Right renal pelvis (tissue), 4 donors: ENCODE measurements at regions not wholly inside any gene's neighbourhood (a gene's known extent, or its start where the extent isn't known, plus 50 kb on each side); places are given as distances from the start of the nearest gene placed in this dataset.

Experiments used
- DNase-seq, 4 donors: peaks; one replicate each; pipeline ENCODE4 v3.0.0-alpha.2; 2013; ENCODE audit warnings: low read depth in 4 of 4, low spot score in 3 of 4, missing footprints in 1 of 4

DNA sequence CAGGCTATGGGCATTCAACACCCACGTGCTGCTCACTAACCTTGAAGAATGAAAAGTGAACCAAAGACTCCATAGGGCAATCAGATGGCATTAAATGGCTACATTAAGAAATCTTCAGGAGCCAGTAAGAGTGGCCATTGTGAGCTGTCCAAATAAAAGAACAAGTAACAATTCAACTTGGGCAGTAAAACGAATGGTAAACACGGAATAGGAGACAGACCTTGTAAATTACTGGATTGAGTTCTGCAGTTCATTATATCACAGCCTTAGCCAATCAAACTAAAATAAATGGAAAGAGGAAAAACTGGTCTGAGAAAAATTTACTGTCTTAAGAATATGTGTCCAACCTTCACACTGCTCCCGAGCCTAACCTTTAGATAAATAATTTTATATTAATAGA lies 306.5 kb upstream of the ZNF521 start:
- no peak for DNase-seq

DNA sequence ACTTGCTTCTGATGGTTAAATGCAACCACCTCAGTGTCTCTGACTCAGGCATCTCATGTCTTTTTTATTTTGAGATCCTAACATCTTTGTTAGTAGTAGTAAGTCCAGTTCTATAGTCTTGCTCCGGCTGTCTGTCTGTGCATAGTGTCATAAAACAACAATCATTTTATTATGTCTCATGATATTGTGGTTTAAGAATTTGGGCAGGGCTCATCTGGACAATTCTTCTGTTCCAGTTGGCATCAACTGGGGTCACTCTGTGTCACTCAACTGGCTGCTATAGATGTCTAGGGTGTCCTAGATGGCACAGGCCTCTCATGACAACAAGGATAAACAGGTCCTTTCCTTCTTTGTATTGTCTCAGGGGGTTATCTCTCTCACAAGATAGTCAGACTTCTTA lies 299.6 kb upstream of the ZNF521 start:
- DNase-seq, result no peak

DNA sequence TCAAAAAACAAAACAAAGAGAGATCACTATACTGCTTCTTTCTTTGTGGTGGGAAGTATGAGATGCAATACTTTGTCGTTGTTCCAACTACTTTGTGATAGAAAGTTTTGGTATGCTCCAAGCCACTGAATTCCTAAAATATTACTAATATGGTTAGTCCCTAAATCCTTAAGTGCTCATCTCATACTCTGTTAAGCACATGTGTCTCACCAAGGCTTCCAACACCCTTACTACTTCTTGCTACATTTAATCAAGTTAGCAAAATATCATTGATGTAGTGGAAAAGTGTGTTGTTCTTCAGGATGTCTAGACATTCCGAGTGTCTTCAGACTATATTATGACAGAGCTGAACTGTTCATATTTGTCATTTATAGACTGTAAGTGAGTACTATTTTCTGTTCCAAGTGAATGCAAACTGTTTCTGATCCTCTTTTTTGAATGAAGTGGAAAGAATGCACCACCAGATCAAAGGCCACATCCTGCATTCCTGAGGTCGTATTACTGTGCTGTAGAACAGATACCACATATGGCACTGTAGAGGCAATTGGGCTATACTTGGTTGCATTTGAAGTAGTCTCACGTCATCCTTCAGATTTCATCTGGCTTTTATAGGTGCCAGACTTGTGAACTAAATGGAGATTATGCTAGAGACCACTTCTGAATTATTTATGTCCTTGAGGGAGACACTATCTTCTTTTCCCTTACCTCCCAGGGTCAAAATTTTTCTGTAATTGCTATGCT lies 298.4 kb upstream of the ZNF521 start:
- no peak for DNase-seq

DNA sequence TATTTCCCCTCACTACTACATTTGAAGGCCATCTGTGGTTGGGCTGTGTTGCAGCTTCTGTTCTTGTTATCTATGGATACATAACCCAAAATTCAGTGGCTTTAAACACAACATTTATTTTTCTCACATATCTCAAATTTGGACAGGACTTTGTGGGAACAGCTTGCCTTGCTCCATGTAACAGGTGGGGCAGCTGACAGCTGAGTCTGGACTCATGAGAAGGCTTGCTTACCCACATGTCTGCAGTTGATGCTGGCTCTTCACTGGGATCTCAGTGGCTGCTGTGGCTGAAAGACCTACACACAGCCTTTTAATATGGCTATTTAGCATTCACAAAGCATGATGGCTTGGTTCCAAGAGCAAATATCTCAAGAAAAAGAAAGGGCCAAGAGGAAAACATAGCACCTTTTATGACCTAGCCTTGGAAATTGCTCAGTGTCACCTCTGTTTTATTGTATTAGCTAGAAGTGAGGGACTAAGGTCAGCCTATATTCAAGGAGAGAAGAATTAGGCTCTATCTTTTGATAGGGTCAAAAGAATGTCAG lies 296.8 kb upstream of the ZNF521 start:
- DNase-seq, result no peak

DNA sequence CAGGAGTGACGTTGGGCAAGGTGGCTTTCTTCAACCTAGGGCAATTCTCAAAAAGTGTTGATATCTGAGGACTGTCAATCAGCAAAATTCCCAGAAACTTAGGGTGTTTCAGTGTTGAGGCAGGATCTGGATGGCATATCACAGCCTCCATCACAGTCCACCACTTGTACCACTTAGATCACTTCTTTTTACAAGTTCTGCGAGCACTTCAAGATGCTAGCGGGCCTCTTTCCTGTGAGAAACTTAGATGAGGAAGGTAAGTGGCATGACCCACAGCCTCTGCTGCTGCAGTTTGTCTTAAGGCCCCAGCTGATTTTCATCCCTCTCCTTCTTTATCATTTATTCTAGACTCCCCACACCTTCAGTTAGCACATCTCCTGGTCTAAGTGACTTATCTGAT lies 295.4 kb upstream of the ZNF521 start:
- no peak for DNase-seq

DNA sequence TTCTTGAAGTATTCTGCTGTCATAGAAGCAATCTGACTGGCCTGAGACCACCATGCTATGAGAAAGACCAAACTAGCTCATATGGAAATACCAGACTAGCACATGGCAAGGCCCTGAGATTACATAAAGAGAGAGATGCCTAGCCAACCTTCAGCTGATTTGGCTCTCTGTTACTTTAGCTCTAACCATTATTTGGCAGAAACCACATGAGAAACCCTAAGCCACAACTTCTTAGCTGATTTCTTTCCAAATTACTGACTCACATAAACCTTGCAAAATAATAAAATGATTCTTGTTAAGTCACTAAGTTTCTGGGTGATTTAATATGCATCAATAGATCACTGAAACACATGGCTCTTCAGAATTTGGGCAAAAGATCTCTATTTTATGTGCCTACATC lies 295.0 kb upstream of the ZNF521 start:
- no peak for DNase-seq

DNA sequence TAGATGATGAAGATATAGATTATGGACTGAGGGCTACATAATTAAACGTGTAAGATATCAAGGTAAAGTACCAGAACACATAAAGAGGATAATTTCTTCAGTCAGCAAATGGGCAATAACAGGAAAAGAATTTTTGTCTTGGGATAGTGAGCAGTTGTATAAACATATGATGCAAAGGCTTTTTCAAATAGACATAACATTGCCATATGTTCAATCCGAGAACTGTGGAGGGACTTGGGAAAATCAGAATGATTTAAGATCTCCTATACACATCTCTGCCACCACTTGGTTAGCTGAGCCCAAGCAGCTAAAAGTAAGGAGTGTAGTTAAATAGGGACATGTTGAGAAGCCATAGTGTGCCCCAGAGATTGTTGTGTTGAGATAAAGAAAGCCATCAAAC lies 287.6 kb upstream of the ZNF521 start:
- no peak for DNase-seq

DNA sequence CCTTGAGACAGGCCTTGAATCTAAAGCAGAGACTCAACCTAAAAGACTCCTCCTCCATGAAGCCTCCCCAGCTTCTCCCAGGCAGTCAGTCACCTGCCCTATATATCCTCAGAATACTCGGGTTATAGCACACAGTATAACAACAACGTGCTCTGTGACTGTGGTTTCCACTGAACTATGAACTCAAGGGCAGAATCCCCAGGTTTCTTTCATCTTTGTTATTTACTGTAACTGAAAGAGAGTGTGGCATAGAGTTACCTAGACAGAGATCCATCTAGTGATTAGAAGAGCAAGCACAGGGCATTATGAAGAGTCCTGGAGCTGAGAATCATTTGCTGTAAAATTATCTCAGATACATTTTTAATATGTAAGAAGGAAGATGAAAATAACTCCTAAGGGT lies 281.6 kb upstream of the ZNF521 start:
- DNase-seq, result no peak

DNA sequence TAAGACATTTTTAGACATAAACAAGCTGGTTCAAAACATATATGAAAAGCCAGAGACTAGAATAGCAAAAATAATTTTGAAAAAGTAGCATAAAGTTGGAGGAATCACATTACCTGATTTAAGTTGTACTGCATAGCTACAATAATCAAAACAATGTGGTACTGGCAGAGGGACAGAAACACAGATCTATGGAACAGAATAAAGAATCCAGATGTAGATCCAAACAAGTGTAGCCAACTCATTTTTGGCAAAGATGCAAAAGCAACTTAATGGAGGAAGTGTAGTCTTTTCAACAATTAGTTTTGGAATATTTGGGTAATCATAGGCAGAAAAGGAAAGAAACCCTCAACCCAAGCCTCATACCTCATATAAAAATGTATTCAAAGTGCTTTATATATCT lies 278.7 kb upstream of the ZNF521 start:
- no peak for DNase-seq

DNA sequence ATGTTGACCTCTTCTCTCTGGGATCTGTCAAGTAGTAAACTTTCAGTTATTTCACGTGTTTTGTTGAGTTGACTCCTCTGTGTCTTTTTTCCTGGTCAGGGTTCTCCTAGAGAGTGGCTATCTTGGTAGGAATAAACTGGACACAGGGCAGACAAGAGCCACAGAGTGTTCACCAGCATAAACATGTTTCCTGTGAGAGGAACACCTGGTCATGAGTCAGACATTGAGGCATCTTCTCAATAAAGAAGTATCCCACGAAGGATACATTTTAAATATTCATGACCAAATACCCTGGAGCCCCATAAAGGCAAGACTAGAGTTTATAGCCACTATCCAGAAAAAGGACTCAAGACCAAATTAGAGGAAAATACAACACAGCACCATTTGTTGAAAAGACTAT lies 269.7 kb upstream of the ZNF521 start:
- no peak for DNase-seq

DNA sequence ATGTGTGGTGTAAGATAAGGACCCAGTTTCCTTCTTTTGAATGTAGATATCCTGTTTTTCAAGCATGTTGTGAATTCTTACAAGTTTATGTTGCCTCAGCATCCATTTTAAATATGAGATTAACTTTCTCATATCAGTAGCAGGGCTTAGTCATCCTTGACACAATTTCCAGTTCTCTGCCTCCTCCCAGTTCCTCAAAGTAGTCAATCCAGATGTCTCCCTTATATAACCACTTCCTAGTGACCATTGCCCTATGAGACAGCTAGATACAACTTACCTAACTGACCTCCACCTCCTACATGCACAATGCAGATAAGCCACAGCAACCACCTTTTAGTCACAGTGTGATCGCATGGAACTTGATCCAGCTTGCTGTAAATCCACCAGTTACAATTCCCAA lies 269.2 kb upstream of the ZNF521 start:
- DNase-seq, result no peak

DNA sequence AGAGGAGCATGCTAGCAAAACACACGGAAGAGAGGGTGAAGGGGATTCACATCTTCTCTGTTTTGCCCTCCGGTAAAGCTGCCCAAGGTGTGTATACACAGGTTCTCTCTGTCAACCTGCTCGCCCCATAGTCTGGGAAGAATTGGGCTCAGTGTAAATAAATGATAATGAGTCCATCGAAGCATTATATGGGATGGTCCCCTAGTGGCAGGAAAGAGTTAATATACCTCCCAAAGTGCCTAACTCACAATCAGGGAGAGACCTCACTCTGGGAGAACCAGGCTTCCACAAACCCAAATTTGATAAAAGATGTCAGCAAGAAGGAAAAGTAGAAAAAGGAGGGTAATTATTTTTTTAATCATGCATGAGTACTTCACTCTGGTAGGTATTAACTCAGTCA lies 262.2 kb upstream of the ZNF521 start:
- DNase-seq, result no peak

DNA sequence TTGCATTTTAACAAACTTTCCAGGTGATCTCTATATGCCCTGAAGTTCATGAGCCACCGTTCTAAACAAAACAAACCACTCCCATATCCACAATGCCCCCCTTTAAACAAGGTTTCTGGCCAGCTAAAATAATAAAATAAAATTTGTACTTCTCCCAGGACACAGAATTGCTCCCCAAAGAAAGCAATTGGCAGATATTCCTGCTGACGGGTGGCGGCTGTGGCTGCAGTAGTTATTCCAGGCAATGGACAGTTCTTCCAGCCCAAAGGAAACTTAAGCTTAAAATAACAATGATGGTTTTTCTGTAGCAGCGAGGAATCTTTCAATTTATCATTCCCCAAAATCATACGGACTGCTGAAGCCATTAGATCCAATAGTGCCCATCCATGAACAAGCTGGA lies 260.5 kb upstream of the ZNF521 start:
- DNase-seq, result no peak

DNA sequence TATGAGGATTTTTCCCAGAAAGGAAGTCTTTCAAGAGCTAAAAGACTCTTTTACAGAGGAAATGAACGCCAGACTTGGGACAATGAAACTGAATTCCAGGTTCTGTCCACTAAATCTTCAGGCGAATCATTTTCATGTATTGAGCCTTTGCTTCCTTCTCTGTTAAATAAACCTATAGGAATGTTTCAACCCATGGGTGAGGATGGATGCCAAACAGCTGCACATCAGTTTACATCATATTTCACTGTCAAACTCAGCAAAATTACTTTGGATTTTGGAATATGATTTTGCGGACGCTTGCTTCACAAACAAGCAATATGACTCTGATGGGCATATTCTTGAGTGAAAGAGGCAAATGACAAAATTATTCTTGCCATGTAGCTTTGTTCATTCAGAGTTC lies 256.1 kb upstream of the ZNF521 start:
- DNase-seq, result no peak

DNA sequence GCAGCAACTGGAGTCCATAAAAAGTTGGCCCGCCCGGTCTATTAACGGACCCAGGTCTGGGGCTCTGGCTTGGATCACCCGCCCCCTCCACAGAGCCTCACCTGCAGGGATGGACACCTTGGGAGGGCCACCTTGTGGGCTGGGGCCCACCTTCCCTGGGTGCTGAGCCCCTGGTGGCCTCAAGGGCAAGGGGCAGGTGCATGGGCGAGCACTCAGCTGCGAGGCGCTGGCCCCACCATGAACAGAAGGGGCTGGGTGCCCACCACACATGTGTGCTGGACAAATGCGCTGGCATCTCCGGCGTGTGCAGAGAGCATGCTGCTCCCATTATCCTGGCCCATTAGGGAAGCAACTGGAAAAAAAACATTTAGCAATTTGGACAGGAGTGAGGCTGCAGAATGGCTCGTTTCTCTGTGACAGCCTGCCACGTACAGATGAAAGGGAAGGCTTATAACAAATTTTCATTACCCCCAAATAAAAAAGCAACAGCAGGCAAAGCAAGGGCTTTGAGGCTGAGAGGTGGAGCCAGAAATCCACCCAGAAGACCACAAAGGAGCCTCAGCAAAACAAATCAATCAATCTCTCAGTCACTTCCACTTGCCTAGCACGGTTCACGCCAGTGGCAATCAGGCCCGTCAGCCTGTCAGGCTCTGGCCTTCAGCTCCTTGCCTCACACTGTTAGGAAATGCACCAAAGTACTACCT lies 253.1 kb upstream of the ZNF521 start:
- no peak for DNase-seq

DNA sequence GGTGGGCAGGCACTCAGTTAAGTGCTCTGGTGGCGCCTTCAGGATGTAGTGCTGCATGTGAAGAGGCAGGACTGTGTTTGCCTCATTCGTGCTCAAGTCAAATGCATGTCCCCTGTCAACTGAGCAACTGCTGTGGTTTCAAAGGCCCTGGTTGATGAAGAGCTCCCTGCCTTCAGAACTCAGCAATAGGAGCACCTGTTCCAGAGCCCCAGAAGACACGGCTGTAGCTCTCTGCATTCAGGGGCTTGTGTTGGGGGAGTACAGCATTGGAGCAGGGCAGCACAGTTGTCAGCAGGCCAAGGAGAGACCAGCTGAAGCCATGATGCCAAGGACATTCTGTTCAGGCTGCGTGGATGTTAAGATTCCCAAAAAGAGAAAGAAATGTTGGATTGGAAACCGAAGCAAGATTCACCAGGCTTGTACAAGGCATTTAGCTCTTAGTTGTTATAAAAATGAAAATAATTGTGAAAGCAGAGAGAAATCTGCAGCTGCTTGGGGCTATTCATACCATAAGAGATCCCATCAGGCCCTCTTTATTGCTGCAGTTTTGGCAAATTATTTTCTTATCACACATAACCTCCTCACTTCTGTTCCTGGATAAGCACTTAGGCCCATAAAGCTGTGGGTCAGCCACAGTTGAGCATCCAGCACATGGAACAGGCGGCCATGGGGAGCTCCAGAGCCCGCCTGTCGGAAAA lies 252.4 kb upstream of the ZNF521 start:
- DNase-seq, result no peak

DNA sequence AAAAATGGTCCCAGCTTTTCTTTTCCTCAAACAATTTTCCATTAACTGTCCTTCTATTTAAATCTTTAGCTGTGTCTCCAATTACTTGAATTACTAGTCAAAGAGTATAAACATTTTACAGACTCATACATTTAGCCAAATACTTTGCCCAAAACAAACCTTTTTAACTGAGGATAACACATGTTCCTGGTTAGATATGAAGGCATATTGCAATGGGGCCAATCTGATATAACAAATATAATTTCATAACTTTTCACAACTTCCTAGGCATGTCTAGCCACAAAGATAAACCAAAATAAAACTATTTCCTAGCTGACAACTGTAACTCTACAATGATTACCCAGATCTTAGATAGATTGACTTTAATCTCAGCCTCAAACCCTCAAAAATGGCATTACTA lies 247.5 kb upstream of the ZNF521 start:
- DNase-seq, result no peak

DNA sequence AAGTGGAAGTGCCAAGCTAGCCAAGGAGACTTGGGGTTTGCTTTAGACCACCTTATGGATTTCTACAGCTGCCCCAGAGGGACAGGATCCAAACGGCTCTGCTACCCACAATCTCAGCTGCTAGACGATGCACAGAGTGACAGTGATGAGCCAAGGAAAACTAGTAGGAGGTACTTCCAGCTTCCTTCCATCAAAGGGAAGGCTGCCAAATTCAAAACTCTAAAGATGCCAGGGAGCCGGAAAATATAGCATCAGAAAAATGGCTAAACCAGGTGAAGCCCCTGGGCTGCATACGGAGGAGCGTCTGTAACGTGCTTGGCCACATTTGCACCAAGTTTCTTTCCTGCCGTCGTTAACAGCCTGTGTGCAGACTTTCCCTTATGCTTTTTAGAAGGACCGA lies 245.5 kb upstream of the ZNF521 start:
- DNase-seq, result no peak

DNA sequence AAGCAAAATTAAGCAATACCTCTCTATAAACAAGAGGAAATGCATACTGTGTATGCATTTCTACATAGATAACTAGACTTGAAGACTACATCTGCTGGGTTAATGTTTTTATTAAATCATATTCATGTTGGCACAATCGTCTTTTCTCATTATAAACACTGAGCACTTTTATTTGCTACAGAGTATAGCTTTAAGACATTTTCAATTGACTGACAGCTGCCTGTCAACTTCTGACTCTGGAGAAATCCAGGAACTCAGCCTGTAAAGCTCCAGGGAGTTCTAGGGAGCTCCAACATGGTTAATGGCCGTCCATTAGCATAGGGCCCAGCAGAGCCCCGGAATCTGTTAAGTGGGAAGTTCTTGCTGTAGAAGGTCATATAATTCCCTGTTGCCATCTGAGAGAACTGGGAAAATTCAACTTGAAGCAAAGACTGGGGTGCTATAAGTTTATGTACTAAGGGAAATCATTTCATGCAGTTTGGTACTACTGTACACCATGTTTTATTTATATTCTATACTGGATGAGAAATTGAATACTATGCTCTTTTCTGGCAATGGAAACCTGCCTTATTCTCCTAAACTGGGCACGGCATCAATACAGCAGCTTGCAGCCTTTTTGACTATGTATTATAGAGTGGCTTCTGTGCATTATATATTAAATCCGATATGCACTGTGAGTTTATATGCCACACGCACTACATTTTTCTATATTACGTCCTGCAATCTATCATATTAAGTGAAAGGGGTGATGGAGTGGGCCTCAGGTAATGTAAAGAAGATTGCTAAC lies 243.5 kb upstream of the ZNF521 start:
- no peak for DNase-seq

DNA sequence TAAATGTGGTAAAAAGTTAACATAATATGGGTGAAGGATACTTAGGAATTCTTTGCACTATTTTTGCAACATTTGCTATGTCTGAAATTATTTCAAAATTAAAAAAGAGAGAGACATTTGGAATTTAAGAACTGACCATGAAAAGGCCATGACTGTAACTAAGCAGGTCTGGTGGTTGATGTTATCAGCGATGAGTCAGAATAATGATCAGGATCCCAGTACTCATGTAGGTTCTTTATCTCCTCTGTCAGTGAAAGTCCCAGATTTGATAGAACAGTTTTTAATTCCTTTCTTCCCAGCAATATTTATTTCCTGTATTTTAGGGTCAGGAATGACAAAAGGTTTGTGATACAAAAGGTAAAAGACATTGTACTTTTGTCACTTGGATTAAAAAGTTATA lies 242.4 kb upstream of the ZNF521 start:
- DNase-seq, result no peak

DNA sequence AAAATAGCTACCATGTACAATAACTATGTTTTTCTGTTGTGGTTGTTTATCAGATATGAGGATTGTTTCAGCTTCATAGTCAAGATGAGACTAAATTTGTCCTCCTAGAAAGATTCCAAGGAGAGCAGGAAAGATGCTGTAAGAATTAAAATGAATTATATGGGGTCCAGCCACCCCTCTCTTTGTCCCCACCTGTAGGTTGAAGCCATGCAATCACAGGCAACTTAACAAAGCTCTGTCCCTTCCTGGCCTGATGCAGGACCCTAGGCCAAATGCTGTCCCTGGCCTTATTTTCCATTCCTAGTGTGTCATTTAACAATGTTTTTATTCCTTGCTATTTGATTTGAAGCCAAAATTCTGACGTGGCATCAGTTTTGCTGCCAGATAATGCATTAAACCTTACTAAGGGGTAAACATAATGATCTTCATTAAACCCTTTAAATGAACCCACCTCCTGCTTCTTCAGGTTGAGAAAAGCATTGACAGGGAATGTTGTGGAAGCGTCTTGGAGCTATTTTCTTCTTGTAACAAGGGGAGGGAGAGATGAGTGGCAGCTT lies 240.9 kb upstream of the ZNF521 start:
- no peak for DNase-seq
